Activated CD8-positive, alpha-beta memory T cell treated with anti-CD3 and anti-CD28 coated beads, Interleukin-2, amount 10 ng/mL, durations not matched to agents 7 days and 5 days (primary cell): ENCODE measurements at regions not wholly inside any gene's neighbourhood (a gene's known extent, or its start where the extent isn't known, plus 50 kb on each side); places are given as distances from the start of the nearest gene placed in this dataset.
A peak's percentile ranks its signal among the peaks of the same experiment; 100 is the strongest.
"Not testable (repeated sequence)": the region's sequence is repeated elsewhere in the genome, so short reads cannot be mapped to it uniquely, and the experiment has no call there.

Experiments used
- ATAC-seq: fragments of 150-1000 bp; cut with Tn5 transposase; one replicate; pipeline ENCODE4 v1.10.0; 2021; ENCODE audit warnings: moderate library complexity
- CTCF ChIA-PET: fragments of 350-600 bp; sonication (Branson Sonifier 250); formaldehyde crosslinking; loops from one replicate; lab custom pipeline; 2021; ENCODE audit warnings: antibody characterized with exemption; lab: Charles Lee
- DNase-seq: peaks from one replicate; pipeline ENCODE4 v3.0.0-alpha.2; 2020
- H3K27ac Mint-ChIP-seq: one replicate; pipeline ENCODE4 v1.8.0; 2021; ENCODE audit warnings: mild to moderate bottlenecking, mixed read lengths
- H3K27me3 Mint-ChIP-seq: one replicate; pipeline ENCODE4 v1.8.0; 2021; ENCODE audit warnings: mixed read lengths
- H3K36me3 Mint-ChIP-seq: one replicate; pipeline ENCODE4 v1.8.0; 2021; ENCODE audit warnings: mild to moderate bottlenecking, mixed read lengths
- H3K4me1 Mint-ChIP-seq: one replicate; pipeline ENCODE4 v1.8.0; 2021; ENCODE audit warnings: mixed read lengths
- H3K4me3 Mint-ChIP-seq: one replicate; pipeline ENCODE4 v1.8.0; 2021; ENCODE audit warnings: mild to moderate bottlenecking, moderate library complexity, mixed read lengths
- H3K9me3 Mint-ChIP-seq: one replicate; pipeline ENCODE4 v1.8.0; 2022; ENCODE audit warnings: low read depth, mixed read lengths

GRCh38 chr10:28396331-28396730, 93.5 kb upstream of the MPP7 start:
- H3K36me3 Mint-ChIP-seq, result no peaks in the 10 kb centered on the region
- ATAC-seq, result no peak
- H3K27me3 Mint-ChIP-seq, result no peaks in the 10 kb centered on the region
- H3K4me3 Mint-ChIP-seq, result no peak overlapping the region
- H3K4me1 Mint-ChIP-seq, result peaks cover 4% of the 10 kb centered on the region
- H3K9me3 Mint-ChIP-seq, result no peaks in the 10 kb centered on the region
- H3K27ac Mint-ChIP-seq, result no peak overlapping the region
- DNase-seq, result no peak
- CTCF ChIA-PET, result interaction anchor here (0.9 to 1.1 kb wide), 2 partner anchors 17 to 145 kb away, joined by 3 to 4 read pairs; no protein-coding TSS in a partner anchor

GRCh38 chr10:28397229-28397628, 94.4 kb upstream of the MPP7 start:
- Mint-ChIP-seq H3K4me3 (no peak overlapping the region), H3K4me1 (peaks cover 4% of the 10 kb centered on the region), H3K9me3 (no peaks in the 10 kb centered on the region), H3K27me3 (no peaks in the 10 kb centered on the region), H3K36me3 (no peaks in the 10 kb centered on the region), H3K27ac (no peak overlapping the region)
- no peak for ATAC-seq
- DNase-seq, result no peak
- CTCF ChIA-PET, result no interaction called here

GRCh38 chr10:28400176-28400575, 97.3 kb upstream of the MPP7 start:
- Mint-ChIP-seq H3K27ac (no peak overlapping the region), H3K4me3 (no peak overlapping the region), H3K27me3 (no peaks in the 10 kb centered on the region), H3K9me3 (no peaks in the 10 kb centered on the region), H3K36me3 (no peaks in the 10 kb centered on the region), H3K4me1 (no peaks in the 10 kb centered on the region)
- DNase-seq (peak; percentile 18), ATAC-seq (no peak)
- CTCF ChIA-PET, result no interaction called here

- CTCF ChIA-PET, result interaction anchor here (1.0 kb wide), 1 partner anchor 20 kb away, joined by 3 read pairs; no protein-coding TSS in a partner anchor
- Mint-ChIP-seq H3K36me3 (no peaks in the 10 kb centered on the region), H3K4me3 (no peak overlapping the region), H3K9me3 (no peaks in the 10 kb centered on the region), H3K4me1 (no peaks in the 10 kb centered on the region), H3K27me3 (no peaks in the 10 kb centered on the region), H3K27ac (no peak overlapping the region)
- ATAC-seq, result no peak
- no peak for DNase-seq
Observed at GRCh38 chr10:28400681-28401080, 97.8 kb upstream of the MPP7 start.

- DNase-seq, H3K9me3 Mint-ChIP-seq, H3K27ac Mint-ChIP-seq, ATAC-seq, H3K27me3 Mint-ChIP-seq, H3K4me3 Mint-ChIP-seq, H3K4me1 Mint-ChIP-seq, H3K36me3 Mint-ChIP-seq: not testable (repeated sequence)
- CTCF ChIA-PET, result interaction anchor here (2.9 kb wide), 1 partner anchor 9 kb away, joined by 14 read pairs; no protein-coding TSS in a partner anchor
Observed at GRCh38 chr10:28402611-28403073, 99.8 kb upstream of the MPP7 start.

- DNase-seq (no peak), ATAC-seq (no peak)
- H3K4me1 Mint-ChIP-seq, result no peaks in the 10 kb centered on the region
- CTCF ChIA-PET, result interaction anchor here (2.9 kb wide), 1 partner anchor 9 kb away, joined by 14 read pairs; no protein-coding TSS in a partner anchor
- no peak overlapping the region for H3K27ac Mint-ChIP-seq
- no peak overlapping the region for H3K4me3 Mint-ChIP-seq
- no peaks in the 10 kb centered on the region for H3K9me3 Mint-ChIP-seq
- no peaks in the 10 kb centered on the region for H3K36me3 Mint-ChIP-seq
- H3K27me3 Mint-ChIP-seq, result peaks cover under 1% of the 10 kb centered on the region
Observed at GRCh38 chr10:28403090-28403489, 100.2 kb upstream of the MPP7 start.

- no peak overlapping the region for H3K4me3 Mint-ChIP-seq
- H3K9me3 Mint-ChIP-seq, result peaks cover 2% of the 10 kb centered on the region
- DNase-seq, result no peak
- ATAC-seq, result no peak
- H3K27me3 Mint-ChIP-seq, result peaks cover 21% of the 10 kb centered on the region
- H3K4me1 Mint-ChIP-seq, result peaks cover 17% of the 10 kb centered on the region
- CTCF ChIA-PET, result no interaction called here
- no peak overlapping the region for H3K27ac Mint-ChIP-seq
- peaks cover under 1% of the 10 kb centered on the region for H3K36me3 Mint-ChIP-seq
Observed at GRCh38 chr10:28408237-28408777, 105.4 kb upstream of the MPP7 start.

- no peak overlapping the region for H3K27ac Mint-ChIP-seq
- H3K36me3 Mint-ChIP-seq, result peaks cover 3% of the 10 kb centered on the region
- DNase-seq, result no peak
- CTCF ChIA-PET, result no interaction called here
- H3K4me3 Mint-ChIP-seq, result no peak overlapping the region
- peaks cover 17% of the 10 kb centered on the region for H3K4me1 Mint-ChIP-seq
- H3K9me3 Mint-ChIP-seq, result peaks cover 2% of the 10 kb centered on the region
- H3K27me3 Mint-ChIP-seq, result peaks cover 25% of the 10 kb centered on the region
- no peak for ATAC-seq
Observed at GRCh38 chr10:28410420-28411135, 107.7 kb upstream of the MPP7 start.

- Mint-ChIP-seq H3K4me3 (no peak overlapping the region), H3K27me3 (peaks cover 25% of the 10 kb centered on the region), H3K9me3 (peaks cover 2% of the 10 kb centered on the region), H3K27ac (no peak overlapping the region), H3K36me3 (peaks cover 3% of the 10 kb centered on the region), H3K4me1 (peaks cover 17% of the 10 kb centered on the region)
- no peak for DNase-seq
- CTCF ChIA-PET, result interaction anchor here (1.2 kb wide), 1 partner anchor 18 kb away, joined by 5 read pairs; no protein-coding TSS in a partner anchor
- ATAC-seq, result no peak
Observed at GRCh38 chr10:28411136-28411460, 108.2 kb upstream of the MPP7 start.

- Mint-ChIP-seq H3K9me3 (peaks cover 2% of the 10 kb centered on the region), H3K27ac (peak overlapping the region; percentile 0), H3K4me1 (peaks cover 17% of the 10 kb centered on the region), H3K27me3 (peaks cover 26% of the 10 kb centered on the region), H3K4me3 (no peak overlapping the region), H3K36me3 (peaks cover 3% of the 10 kb centered on the region)
- peak; percentile 83 for ATAC-seq
- CTCF ChIA-PET, result interaction anchor here (1.2 kb wide), 1 partner anchor 18 kb away, joined by 5 read pairs; no protein-coding TSS in a partner anchor
- DNase-seq, result peak; percentile 60
Observed at GRCh38 chr10:28411648-28412047, 108.8 kb upstream of the MPP7 start.

- peaks cover 25% of the 10 kb centered on the region for H3K27me3 Mint-ChIP-seq
- H3K4me3 Mint-ChIP-seq, result no peak overlapping the region
- H3K36me3 Mint-ChIP-seq, result peaks cover 3% of the 10 kb centered on the region
- no peaks in the 10 kb centered on the region for H3K9me3 Mint-ChIP-seq
- no peaks in the 10 kb centered on the region for H3K4me1 Mint-ChIP-seq
- CTCF ChIA-PET, result no interaction called here
- no peak overlapping the region for H3K27ac Mint-ChIP-seq
- ATAC-seq (no peak), DNase-seq (no peak)
Observed at GRCh38 chr10:28418069-28418468, 114.8 kb upstream of the WAC start.

- Mint-ChIP-seq H3K27me3 (peaks cover 8% of the 10 kb centered on the region), H3K9me3 (no peaks in the 10 kb centered on the region), H3K36me3 (no peaks in the 10 kb centered on the region), H3K27ac (no peak overlapping the region), H3K4me3 (no peak overlapping the region), H3K4me1 (peaks cover 1% of the 10 kb centered on the region)
- ATAC-seq, result no peak
- no peak for DNase-seq
- CTCF ChIA-PET, result no interaction called here
Observed at GRCh38 chr10:28425422-28425821, 107.5 kb upstream of the WAC start.

- DNase-seq (no peak), ATAC-seq (no peak)
- peaks cover 1% of the 10 kb centered on the region for H3K4me1 Mint-ChIP-seq
- CTCF ChIA-PET, result no interaction called here
- no peak overlapping the region for H3K27ac Mint-ChIP-seq
- no peak overlapping the region for H3K4me3 Mint-ChIP-seq
- peaks cover 8% of the 10 kb centered on the region for H3K27me3 Mint-ChIP-seq
- no peaks in the 10 kb centered on the region for H3K9me3 Mint-ChIP-seq
- H3K36me3 Mint-ChIP-seq, result no peaks in the 10 kb centered on the region
Observed at GRCh38 chr10:28426392-28427159, 106.3 kb upstream of the WAC start.
